Adrenal gland (tissue), 5 donors: ENCODE measurements at regions not wholly inside any gene's neighbourhood (a gene's known extent, or its start where the extent isn't known, plus 50 kb on each side); places are given as distances from the start of the nearest gene placed in this dataset.

Source experiments
- POLR2A ChIP-seq, 2 donors: fragments of 450-650 bp; IDR thresholded peaks; one replicate each; pipeline ENCODE4 v1.6.1; 2017; ENCODE audit warnings: antibody characterized with exemption in 2 of 2, mild to moderate bottlenecking in 2 of 2, moderate library complexity in 1 of 2
- TF ChIP-seq, protein P1 (sequence below), 6 experiments: fragments of 450-650 bp in 4 of 6; fragments of 200-600 bp in 2 of 6; sonication (generic) in 1 of 6; IDR thresholded peaks; 1 replicate in 5 of 6; 2 replicates in 1 of 6; pipeline versions ENCODE4 v1.5.1 to v1.8.0; 2016 to 2021; ENCODE audit warnings: antibody characterized with exemption in 6 of 6, mild to moderate bottlenecking in 2 of 6, moderate library complexity in 1 of 6
- donor health status: DM: no; HTN: no; CAD: no.

GRCh38 chr11:69559181-69559580 lies 77.7 kb downstream of the LINC01488 start:
- TF ChIP-seq POLR2A (IDR thresholded peaks at IDR 0.05): no peak
- TF ChIP-seq, protein P1, sequence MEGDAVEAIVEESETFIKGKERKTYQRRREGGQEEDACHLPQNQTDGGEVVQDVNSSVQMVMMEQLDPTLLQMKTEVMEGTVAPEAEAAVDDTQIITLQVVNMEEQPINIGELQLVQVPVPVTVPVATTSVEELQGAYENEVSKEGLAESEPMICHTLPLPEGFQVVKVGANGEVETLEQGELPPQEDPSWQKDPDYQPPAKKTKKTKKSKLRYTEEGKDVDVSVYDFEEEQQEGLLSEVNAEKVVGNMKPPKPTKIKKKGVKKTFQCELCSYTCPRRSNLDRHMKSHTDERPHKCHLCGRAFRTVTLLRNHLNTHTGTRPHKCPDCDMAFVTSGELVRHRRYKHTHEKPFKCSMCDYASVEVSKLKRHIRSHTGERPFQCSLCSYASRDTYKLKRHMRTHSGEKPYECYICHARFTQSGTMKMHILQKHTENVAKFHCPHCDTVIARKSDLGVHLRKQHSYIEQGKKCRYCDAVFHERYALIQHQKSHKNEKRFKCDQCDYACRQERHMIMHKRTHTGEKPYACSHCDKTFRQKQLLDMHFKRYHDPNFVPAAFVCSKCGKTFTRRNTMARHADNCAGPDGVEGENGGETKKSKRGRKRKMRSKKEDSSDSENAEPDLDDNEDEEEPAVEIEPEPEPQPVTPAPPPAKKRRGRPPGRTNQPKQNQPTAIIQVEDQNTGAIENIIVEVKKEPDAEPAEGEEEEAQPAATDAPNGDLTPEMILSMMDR (IDR thresholded peaks at IDR 0.05): no peak
